A549 (cell line): ENCODE measurements at regions not wholly inside any gene's neighbourhood (a gene's known extent, or its start where the extent isn't known, plus 50 kb on each side); places are given as distances from the start of the nearest gene placed in this dataset.

Source experiments
- ATAC-seq, 2 experiments: fragments of 200-7000 bp in 1 of 2; fragments of >200 bp in 1 of 2; cut with Nextera tagmentation in 1 of 2; cut with Tn5 transposase in 1 of 2; 3 replicates each; pipeline versions ENCODE4 v1.8.0 to v1.9.1; 2018 to 2020; ENCODE audit warnings: mild to moderate bottlenecking in 1 of 2, moderate library complexity in 1 of 2
- CTCF ChIA-PET: fragments of 300-600 bp; sonication (Branson Sonifier 250); formaldehyde crosslinking; extraction: SDS; loops from one replicate; lab custom pipeline; 2021; ENCODE audit warnings: antibody characterized with exemption, inconsistent platforms; lab: Yijun Ruan, JAX
- POLR2A ChIA-PET: fragments of 350-600 bp; formaldehyde crosslinking; extraction: SDS; loops from one replicate; lab custom pipeline; 2021; ENCODE audit warnings: antibody characterized with exemption, inconsistent platforms; lab: Yijun Ruan, JAX
- DNase-seq, 2 experiments: peaks; one replicate each; pipeline versions ENCODE4 v3.0.0 to v3.0.0-alpha.2; 2011 to 2016; ENCODE audit warnings: low read depth in 1 of 2, low spot score in 1 of 2
- FAIRE-seq: peaks from 2 replicates; lab custom pipeline; 2011; peaks lifted over from hg19 to GRCh38; lab: Jason Lieb, UNC
- H3K27ac ChIP-seq, 2 experiments: fragments of >200 bp; sonication (Bioruptor Twin); formaldehyde crosslinking; 3 replicates each; pipeline ENCODE4 v1.5.1; 2016 to 2017
- H3K4me1 ChIP-seq: fragments of >200 bp; sonication (Bioruptor Twin); formaldehyde crosslinking; 3 replicates; pipeline ENCODE4 v1.6.1; 2016
- H3K4me2 ChIP-seq: fragments of >200 bp; sonication (Bioruptor Twin); formaldehyde crosslinking; 3 replicates; pipeline ENCODE4 v1.6.1; 2016
- H3K4me3 ChIP-seq: fragments of >200 bp; sonication (Bioruptor Twin); formaldehyde crosslinking; 3 replicates; pipeline ENCODE4 v1.5.1; 2016
- H3K9me3 ChIP-seq: fragments of >200 bp; sonication (Bioruptor Twin); formaldehyde crosslinking; 3 replicates; pipeline ENCODE4 v1.6.1; 2016
- ATOH8 ChIP-seq: fragments of 250-450 bp; sonication (Bioruptor Pico); IDR thresholded peaks from 2 replicates; pipeline ENCODE4 v1.5.0; 2020; ENCODE audit warnings: low read depth, mild to moderate bottlenecking, moderate library complexity
- BCL3 ChIP-seq: fragments of >200 bp; sonication (Bioruptor Twin); formaldehyde crosslinking; IDR thresholded peaks from 3 replicates; pipeline ENCODE4 v1.6.1; 2016
- CBX2 ChIP-seq: fragments of 200-600 bp; sonication (generic); IDR thresholded peaks from 2 replicates; pipeline ENCODE4 v1.6.1; 2016; ENCODE audit warnings: low read depth, mild to moderate bottlenecking, borderline replicate concordance
- E2F6 ChIP-seq: IDR thresholded peaks from 2 replicates; pipeline ENCODE4 v1.6.1; 2012; ENCODE audit warnings: low read depth, borderline replicate concordance
- EHF ChIP-seq: fragments of 250-450 bp; sonication (Bioruptor Pico); IDR thresholded peaks from 2 replicates; pipeline ENCODE4 v1.5.0; 2020; ENCODE audit warnings: mild to moderate bottlenecking
- ELK1 ChIP-seq: fragments of 150-350 bp; IDR thresholded peaks from 2 replicates; pipeline ENCODE4 v1.6.1; 2014; ENCODE audit warnings: low read depth, mild to moderate bottlenecking, low read length
- EP300 ChIP-seq, 2 experiments: fragments of >200 bp; sonication (Bioruptor Twin); formaldehyde crosslinking; IDR thresholded peaks; 2 replicates in 1 of 2; 3 replicates in 1 of 2; pipeline ENCODE4 v1.6.1; 2016 to 2017
- FOSB ChIP-seq: fragments of 250-450 bp; sonication (Bioruptor Pico); IDR thresholded peaks from 2 replicates; pipeline ENCODE4 v1.5.0; 2020; ENCODE audit warnings: mild to moderate bottlenecking, moderate library complexity
- HDAC2 ChIP-seq: fragments of 200-600 bp; sonication (generic); IDR thresholded peaks from 2 replicates; pipeline ENCODE4 v1.6.1; 2016
- HEYL ChIP-seq: fragments of 250-450 bp; sonication (Bioruptor Pico); IDR thresholded peaks from 2 replicates; pipeline ENCODE4 v1.8.0; 2021; ENCODE audit warnings: mild to moderate bottlenecking, moderate library complexity
- HOXA7 ChIP-seq: fragments of 250-450 bp; sonication (Bioruptor Pico); IDR thresholded peaks from 2 replicates; pipeline ENCODE4 v1.5.0; 2020; ENCODE audit warnings: mild to moderate bottlenecking, moderate library complexity
- JUN ChIP-seq, 2 experiments: fragments of >200 bp; sonication (Bioruptor Twin); formaldehyde crosslinking; IDR thresholded peaks; 2 replicates in 1 of 2; 3 replicates in 1 of 2; pipeline ENCODE4 v1.6.1; 2016 to 2017
- NFE2L2 ChIP-seq: fragments of 150-350 bp; conservative IDR thresholded peaks from 2 replicates; pipeline ENCODE4 v1.6.1; 2014; ENCODE audit warnings: low read length
- PBX3 ChIP-seq: IDR thresholded peaks from 2 replicates; pipeline ENCODE4 v1.6.1; 2012
- REST ChIP-seq: fragments of 200-600 bp; sonication (generic); IDR thresholded peaks from 2 replicates; pipeline ENCODE4 v1.6.1; 2016; ENCODE audit warnings: antibody characterized with exemption, mild to moderate bottlenecking, moderate library complexity
- RFX5 ChIP-seq: fragments of 450-650 bp; IDR thresholded peaks from 2 replicates; pipeline ENCODE4 v1.7.1; 2014; ENCODE audit warnings: antibody characterized with exemption, mild to moderate bottlenecking, moderate library complexity
- TFCP2L1 ChIP-seq: fragments of 250-450 bp; sonication (Bioruptor Pico); IDR thresholded peaks from 2 replicates; pipeline ENCODE4 v1.5.0; 2021; ENCODE audit warnings: mild to moderate bottlenecking
- TP53 ChIP-seq: fragments of 250-450 bp; sonication (Bioruptor Pico); IDR thresholded peaks from 2 replicates; pipeline ENCODE4 v1.5.0; 2021; ENCODE audit warnings: mild to moderate bottlenecking, moderate library complexity
- USF2 ChIP-seq: fragments of 450-650 bp; IDR thresholded peaks from 2 replicates; pipeline ENCODE4 v1.6.1; 2014; ENCODE audit warnings: antibody characterized with exemption
- ZFP36 ChIP-seq: fragments of 450-650 bp; IDR thresholded peaks from 2 replicates; pipeline ENCODE4 v1.6.1; 2014; ENCODE audit warnings: borderline replicate concordance; ENCODE audit not compliant: partially characterized antibody
- WGBS: methylation state at CpG from one replicate; pipeline ENCODE4 v1.1.6; 2017; ENCODE audit errors: missing lambda C conversion rate; 5-methylcytosine and 5-hydroxymethylcytosine counted together

- TF ChIP-seq E2F6: no peak
- TF ChIP-seq NFE2L2: no peak
- no peak for TF ChIP-seq TP53 (CRISPR knock-in tag)
- no peak for TF ChIP-seq ATOH8
- TF ChIP-seq, all 56 proteins: peak for 0
These were observed 57.3 kb upstream of the ZEB1 start (continued) for GRCh38 chr10:31261511-31262311.

- ChIA-PET CTCF (no interaction called here), POLR2A (no interaction called here)
- ATAC-seq (no peak), DNase-seq (no peak), FAIRE-seq (no peak)
- H3K9me3 ChIP-seq: no peaks in the 10 kb centered on the region
- H3K27ac ChIP-seq: no peak overlapping the region
- no peak overlapping the region for H3K4me3 ChIP-seq
- H3K4me2 ChIP-seq: no peak overlapping the region
- no peaks in the 10 kb centered on the region for H3K4me1 ChIP-seq
- WGBS: 78% methylated on average over 2 of the region's 2 CpGs
- TF ChIP-seq RFX5: no peak
- TF ChIP-seq TFCP2L1 (CRISPR knock-in tag): no peak
- TF ChIP-seq EP300 (IDR thresholded peaks at IDR 0.05): no peak
These were observed 56.3 kb upstream of the ZEB1 start for GRCh38 chr10:31262672-31263071.

- no peak for FAIRE-seq
- DNase-seq: no peak
These were observed 55.1 kb upstream of the ZEB1 start for GRCh38 chr10:31263903-31264302.

GRCh38 chr10:31268444-31269303, 50.3 kb upstream of the ZEB1 start:
- no peaks in the 10 kb centered on the region for H3K9me3 ChIP-seq
- CTCF ChIA-PET: no interaction called here
- WGBS: 79% methylated on average over 12 of the region's 12 CpGs
- FAIRE-seq (no peak), ATAC-seq (no peak), DNase-seq (no peak)
- POLR2A ChIA-PET: no interaction called here
- H3K4me1 ChIP-seq: no peaks in the 10 kb centered on the region
- no peak overlapping the region for H3K4me3 ChIP-seq
- no peak overlapping the region for H3K27ac ChIP-seq
- H3K4me2 ChIP-seq: no peak overlapping the region
- no peak for TF ChIP-seq HOXA7 (CRISPR knock-in tag)
- TF ChIP-seq HDAC2: no peak
- no peak for TF ChIP-seq USF2
- TF ChIP-seq ZFP36: no peak
- no peak for TF ChIP-seq NFE2L2
- no peak for TF ChIP-seq JUN (IDR thresholded peaks at IDR 0.05)
- no peak for TF ChIP-seq HEYL (CRISPR knock-in tag)
- no peak for TF ChIP-seq REST
- no peak for TF ChIP-seq PBX3
- no peak for TF ChIP-seq ELK1
- TF ChIP-seq BCL3: no peak
- TF ChIP-seq CBX2: no peak
- TF ChIP-seq FOSB (CRISPR knock-in tag): no peak

More at GRCh38 chr10:31263903-31264302, 55.1 kb upstream of the ZEB1 start:
- ChIA-PET POLR2A (no interaction called here), CTCF (no interaction called here)
- H3K27ac ChIP-seq: no peak overlapping the region
- H3K4me1 ChIP-seq: no peaks in the 10 kb centered on the region
- H3K4me3 ChIP-seq: no peak overlapping the region
- no peak for ATAC-seq
- TF ChIP-seq EHF (CRISPR knock-in tag): no peak
- WGBS: 77% methylated on average over 5 of the region's 5 CpGs
- H3K9me3 ChIP-seq: no peaks in the 10 kb centered on the region
- H3K4me2 ChIP-seq: no peak overlapping the region
